SK-N-SH treated with all-trans-retinoic acid at 6 μM for 48 hours (cell line): ENCODE measurements at regions not wholly inside any gene's neighbourhood (a gene's known extent, or its start where the extent isn't known, plus 50 kb on each side); places are given as distances from the start of the nearest gene placed in this dataset.

Experiments used
- ATAC-seq: fragments of 200-7000 bp; cut with Tn5 transposase; 3 replicates; pipeline ENCODE4 v1.9.1; 2020; ENCODE audit warnings: mild to moderate bottlenecking, moderate library complexity
- ARNTL ChIP-seq: fragments of 450-650 bp; formaldehyde crosslinking; IDR thresholded peaks from 2 replicates; pipeline ENCODE4 v1.5.0; 2020; ENCODE audit warnings: low read depth, mild to moderate bottlenecking, moderate library complexity, borderline replicate concordance
- BACH2 ChIP-seq: fragments of 250-450 bp; sonication (Bioruptor Pico); IDR thresholded peaks from 2 replicates; pipeline ENCODE4 v1.9.0; 2021; ENCODE audit warnings: mild to moderate bottlenecking, borderline replicate concordance
- CREB5 ChIP-seq: fragments of 250-450 bp; sonication (Bioruptor Pico); IDR thresholded peaks from 2 replicates; pipeline ENCODE4 v1.5.1; 2020; ENCODE audit warnings: low read depth, mild to moderate bottlenecking, moderate library complexity
- CSDC2 ChIP-seq: fragments of 250-450 bp; sonication (Bioruptor Pico); IDR thresholded peaks from 2 replicates; pipeline ENCODE4 v1.5.0; 2020; ENCODE audit warnings: mild to moderate bottlenecking, moderate library complexity
- ESRRG ChIP-seq: fragments of 250-450 bp; sonication (Bioruptor Pico); IDR thresholded peaks from 2 replicates; pipeline ENCODE4 v1.6.1; 2021; ENCODE audit warnings: mild to moderate bottlenecking
- GLIS3 ChIP-seq: fragments of 250-450 bp; sonication (Bioruptor Pico); IDR thresholded peaks from 2 replicates; pipeline ENCODE4 v1.5.0; 2020; ENCODE audit warnings: mild to moderate bottlenecking, moderate library complexity
- OSR1 ChIP-seq: fragments of 250-450 bp; sonication (Bioruptor Pico); IDR thresholded peaks from 2 replicates; pipeline ENCODE4 v1.8.0; 2022; ENCODE audit warnings: moderate library complexity, mild to moderate bottlenecking, inconsistent platforms
- RARB ChIP-seq: fragments of 250-450 bp; sonication (Bioruptor Pico); IDR thresholded peaks from 2 replicates; pipeline ENCODE4 v1.8.0; 2021; ENCODE audit warnings: mild to moderate bottlenecking, moderate library complexity
- SNAI2 ChIP-seq: fragments of 250-450 bp; sonication (Bioruptor Pico); IDR thresholded peaks from 2 replicates; pipeline ENCODE4 v1.5.0; 2020; ENCODE audit warnings: mild to moderate bottlenecking, moderate library complexity
- TOX ChIP-seq: fragments of 250-450 bp; sonication (Bioruptor Pico); IDR thresholded peaks from 2 replicates; pipeline ENCODE4 v1.8.0; 2021; ENCODE audit warnings: mild to moderate bottlenecking, moderate library complexity, borderline replicate concordance
- ZC3H10 ChIP-seq: fragments of 250-450 bp; sonication (Bioruptor Pico); IDR thresholded peaks from 2 replicates; pipeline ENCODE4 v1.5.1; 2021; ENCODE audit warnings: mild to moderate bottlenecking, moderate library complexity
- ZFP30 ChIP-seq: fragments of 450-650 bp; formaldehyde crosslinking; IDR thresholded peaks from 2 replicates; pipeline ENCODE4 v1.5.0; 2022; ENCODE audit warnings: mild to moderate bottlenecking, moderate library complexity
- ZNF70 ChIP-seq: fragments of 450-650 bp; formaldehyde crosslinking; IDR thresholded peaks from 2 replicates; pipeline ENCODE4 v1.5.0; 2020; ENCODE audit warnings: mild to moderate bottlenecking, moderate library complexity
- ZNF8 ChIP-seq: fragments of 450-650 bp; formaldehyde crosslinking; IDR thresholded peaks from 2 replicates; pipeline ENCODE4 v1.5.0; 2020; ENCODE audit warnings: mild to moderate bottlenecking, moderate library complexity
- TF ChIP-seq, protein P1 (sequence below): fragments of 250-450 bp; sonication (Bioruptor Pico); IDR thresholded peaks from 2 replicates; pipeline ENCODE4 v1.8.0; 2020; ENCODE audit warnings: mild to moderate bottlenecking, moderate library complexity, borderline replicate concordance
- TF ChIP-seq, protein P2 (sequence below): fragments of 250-450 bp; sonication (Bioruptor Pico); IDR thresholded peaks from 2 replicates; pipeline ENCODE4 v1.5.0; 2020; ENCODE audit warnings: mild to moderate bottlenecking, moderate library complexity
- TF ChIP-seq, protein P3 (sequence below): fragments of 250-450 bp; sonication (Bioruptor Pico); IDR thresholded peaks from 2 replicates; pipeline ENCODE4 v1.8.0; 2021; ENCODE audit warnings: low read depth, mild to moderate bottlenecking, moderate library complexity, borderline replicate concordance

DNA sequence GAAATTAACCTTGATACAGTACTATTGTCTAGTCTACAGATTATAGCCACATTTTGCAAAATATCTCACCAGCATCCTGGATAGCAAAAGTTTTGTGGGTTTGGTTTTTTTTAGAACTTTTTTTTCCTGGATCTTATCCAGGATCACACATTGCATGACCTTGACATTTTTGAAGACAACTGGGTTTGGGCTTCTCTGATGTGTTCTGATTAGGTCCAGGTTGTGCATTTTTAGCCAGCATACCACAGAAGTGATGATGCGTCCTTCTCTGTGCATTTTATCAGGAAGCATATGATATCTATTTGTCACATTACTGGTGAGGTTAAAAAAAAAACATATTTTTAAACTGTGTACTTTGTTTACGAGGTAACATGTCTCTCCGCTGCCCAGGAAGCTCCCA lies 221.0 kb upstream of the OSR1 start (continued):
- TF ChIP-seq, protein P1, sequence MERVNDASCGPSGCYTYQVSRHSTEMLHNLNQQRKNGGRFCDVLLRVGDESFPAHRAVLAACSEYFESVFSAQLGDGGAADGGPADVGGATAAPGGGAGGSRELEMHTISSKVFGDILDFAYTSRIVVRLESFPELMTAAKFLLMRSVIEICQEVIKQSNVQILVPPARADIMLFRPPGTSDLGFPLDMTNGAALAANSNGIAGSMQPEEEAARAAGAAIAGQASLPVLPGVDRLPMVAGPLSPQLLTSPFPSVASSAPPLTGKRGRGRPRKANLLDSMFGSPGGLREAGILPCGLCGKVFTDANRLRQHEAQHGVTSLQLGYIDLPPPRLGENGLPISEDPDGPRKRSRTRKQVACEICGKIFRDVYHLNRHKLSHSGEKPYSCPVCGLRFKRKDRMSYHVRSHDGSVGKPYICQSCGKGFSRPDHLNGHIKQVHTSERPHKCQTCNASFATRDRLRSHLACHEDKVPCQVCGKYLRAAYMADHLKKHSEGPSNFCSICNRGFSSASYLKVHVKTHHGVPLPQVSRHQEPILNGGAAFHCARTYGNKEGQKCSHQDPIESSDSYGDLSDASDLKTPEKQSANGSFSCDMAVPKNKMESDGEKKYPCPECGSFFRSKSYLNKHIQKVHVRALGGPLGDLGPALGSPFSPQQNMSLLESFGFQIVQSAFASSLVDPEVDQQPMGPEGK (CRISPR knock-in tag) = no peak
- TF ChIP-seq ZFP30 = no peak
- no peak for TF ChIP-seq ZC3H10 (CRISPR knock-in tag)

DNA sequence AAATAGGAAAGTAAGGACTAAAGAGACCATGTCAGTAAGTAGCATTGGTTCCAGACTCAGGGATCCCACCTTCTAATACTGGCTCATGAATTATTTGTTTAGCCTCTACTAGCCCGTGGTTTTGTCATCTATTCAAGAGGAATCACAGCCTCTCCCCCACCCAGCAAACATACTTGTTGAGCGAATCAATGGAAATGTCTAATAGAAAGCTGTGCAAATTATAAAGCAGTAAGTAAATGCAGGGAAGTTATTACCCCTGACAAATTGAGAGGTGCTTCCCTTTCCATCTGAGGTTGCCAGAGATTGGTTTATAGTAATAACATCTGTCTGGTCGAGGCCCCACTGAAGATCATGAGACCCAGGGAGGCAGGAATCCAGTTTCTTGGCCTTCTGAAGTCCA lies 219.3 kb upstream of the OSR1 start:
- no peak for ATAC-seq
- TF ChIP-seq, protein P2, sequence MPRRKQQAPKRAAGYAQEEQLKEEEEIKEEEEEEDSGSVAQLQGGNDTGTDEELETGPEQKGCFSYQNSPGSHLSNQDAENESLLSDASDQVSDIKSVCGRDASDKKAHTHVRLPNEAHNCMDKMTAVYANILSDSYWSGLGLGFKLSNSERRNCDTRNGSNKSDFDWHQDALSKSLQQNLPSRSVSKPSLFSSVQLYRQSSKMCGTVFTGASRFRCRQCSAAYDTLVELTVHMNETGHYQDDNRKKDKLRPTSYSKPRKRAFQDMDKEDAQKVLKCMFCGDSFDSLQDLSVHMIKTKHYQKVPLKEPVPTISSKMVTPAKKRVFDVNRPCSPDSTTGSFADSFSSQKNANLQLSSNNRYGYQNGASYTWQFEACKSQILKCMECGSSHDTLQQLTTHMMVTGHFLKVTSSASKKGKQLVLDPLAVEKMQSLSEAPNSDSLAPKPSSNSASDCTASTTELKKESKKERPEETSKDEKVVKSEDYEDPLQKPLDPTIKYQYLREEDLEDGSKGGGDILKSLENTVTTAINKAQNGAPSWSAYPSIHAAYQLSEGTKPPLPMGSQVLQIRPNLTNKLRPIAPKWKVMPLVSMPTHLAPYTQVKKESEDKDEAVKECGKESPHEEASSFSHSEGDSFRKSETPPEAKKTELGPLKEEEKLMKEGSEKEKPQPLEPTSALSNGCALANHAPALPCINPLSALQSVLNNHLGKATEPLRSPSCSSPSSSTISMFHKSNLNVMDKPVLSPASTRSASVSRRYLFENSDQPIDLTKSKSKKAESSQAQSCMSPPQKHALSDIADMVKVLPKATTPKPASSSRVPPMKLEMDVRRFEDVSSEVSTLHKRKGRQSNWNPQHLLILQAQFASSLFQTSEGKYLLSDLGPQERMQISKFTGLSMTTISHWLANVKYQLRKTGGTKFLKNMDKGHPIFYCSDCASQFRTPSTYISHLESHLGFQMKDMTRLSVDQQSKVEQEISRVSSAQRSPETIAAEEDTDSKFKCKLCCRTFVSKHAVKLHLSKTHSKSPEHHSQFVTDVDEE (CRISPR knock-in tag) = no peak
- TF ChIP-seq ZC3H10 (CRISPR knock-in tag) (no peak), ZNF8 (CRISPR knock-in tag) (no peak)

- TF ChIP-seq BACH2 (CRISPR knock-in tag) (no peak), TOX (no peak), RARB (CRISPR knock-in tag) (no peak), ZNF70 (no peak), SNAI2 (CRISPR knock-in tag) (no peak), OSR1 (no peak), ARNTL (CRISPR knock-in tag) (no peak), CREB5 (no peak)
- TF ChIP-seq, protein P2 (CRISPR knock-in tag) = no peak
- no peak for ATAC-seq
Observed at GRCh38 chr2:19576411-19576810, 218.0 kb upstream of the OSR1 start.

GRCh38 chr2:19575641-19576040 lies 217.2 kb upstream of the OSR1 start:
- ATAC-seq = peak; percentile 39

More at GRCh38 chr2:19575641-19576040, 217.2 kb upstream of the OSR1 start:
- TF ChIP-seq CREB5 (no peak), GLIS3 (CRISPR knock-in tag) (no peak), ZNF70 (no peak), ZC3H10 (CRISPR knock-in tag) (no peak), RARB (CRISPR knock-in tag) (no peak), ESRRG (CRISPR knock-in tag) (no peak), TOX (no peak), BACH2 (CRISPR knock-in tag) (no peak), CSDC2 (CRISPR knock-in tag) (no peak)
- TF ChIP-seq, protein P3, sequence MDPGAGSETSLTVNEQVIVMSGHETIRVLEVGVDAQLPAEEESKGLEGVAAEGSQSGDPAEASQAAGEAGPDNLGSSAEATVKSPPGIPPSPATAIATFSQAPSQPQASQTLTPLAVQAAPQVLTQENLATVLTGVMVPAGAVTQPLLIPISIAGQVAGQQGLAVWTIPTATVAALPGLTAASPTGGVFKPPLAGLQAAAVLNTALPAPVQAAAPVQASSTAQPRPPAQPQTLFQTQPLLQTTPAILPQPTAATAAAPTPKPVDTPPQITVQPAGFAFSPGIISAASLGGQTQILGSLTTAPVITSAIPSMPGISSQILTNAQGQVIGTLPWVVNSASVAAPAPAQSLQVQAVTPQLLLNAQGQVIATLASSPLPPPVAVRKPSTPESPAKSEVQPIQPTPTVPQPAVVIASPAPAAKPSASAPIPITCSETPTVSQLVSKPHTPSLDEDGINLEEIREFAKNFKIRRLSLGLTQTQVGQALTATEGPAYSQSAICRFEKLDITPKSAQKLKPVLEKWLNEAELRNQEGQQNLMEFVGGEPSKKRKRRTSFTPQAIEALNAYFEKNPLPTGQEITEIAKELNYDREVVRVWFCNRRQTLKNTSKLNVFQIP = no peak
- TF ChIP-seq, all 23 proteins: peak for 0
